HCT116 (cell line): ENCODE measurements at regions not wholly inside any gene's neighbourhood (a gene's known extent, or its start where the extent isn't known, plus 50 kb on each side); places are given as distances from the start of the nearest gene placed in this dataset.

ENCODE experiments used
- ATAC-seq: fragments of 200-7000 bp; cut with Tn5 transposase; 2 replicates; pipeline ENCODE4 v1.9.1; 2020; ENCODE audit warnings: mild to moderate bottlenecking, moderate library complexity
- BruUV-seq: library from RNA; stranded (reverse); fragments of 400-500 nt; replicated peaks from 2 replicates; lab custom pipeline; 2021; lab: Mats Ljungman, UMichigan
- CTCF ChIA-PET: fragments of 300-600 bp; sonication (Branson Sonifier 250); formaldehyde crosslinking; loops from one replicate; lab custom pipeline; 2021; ENCODE audit warnings: antibody characterized with exemption; lab: Charles Lee
- POLR2A ChIA-PET: fragments of 300-600, 350-600 bp; sonication (Branson Sonifier 250); formaldehyde crosslinking; loops from one replicate; lab custom pipeline; 2021; ENCODE audit warnings: antibody characterized with exemption; lab: Charles Lee
- RAD21 ChIA-PET, 2 experiments: fragments of 300-600 bp; sonication (Branson Sonifier 250); formaldehyde crosslinking; loops; one replicate each; lab custom pipeline; 2023; ENCODE audit warnings: low total read pairs in 2 of 2; ENCODE audit not compliant: uncharacterized antibody in 2 of 2, unreplicated experiment in 2 of 2, low non-redundant PET in 1 of 2; lab: Charles Lee
- DNase-seq: peaks from one replicate; pipeline ENCODE4 v3.0.0-alpha.2; 2010; ENCODE audit warnings: low read depth, low spot score
- H2AFZ ChIP-seq: fragments of 200-600 bp; shearing (Covaris generic), sonication (generic); 2 replicates; pipeline ENCODE4 v1.6.1; 2017; ENCODE audit warnings: low read depth, mixed run types, mixed read lengths, antibody characterized with exemption, low read length; ENCODE audit not compliant: poor library complexity, severe bottlenecking
- H3K27ac ChIP-seq: 2 replicates; pipeline ENCODE4 v1.5.1; 2012; ENCODE audit warnings: low read depth, low read length
- H3K27me3 ChIP-seq: fragments of 200-600 bp; sonication (generic); 2 replicates; pipeline ENCODE4 v1.6.1; 2016; ENCODE audit warnings: mixed run types, low read length, mixed read lengths; ENCODE audit not compliant: insufficient read depth
- H3K36me3 ChIP-seq, 2 experiments: fragments of 200-500 bp in 1 of 2; fragments of 200-600 bp in 1 of 2; sonication (Bioruptor generic) in 1 of 2; sonication (generic) in 1 of 2; 2 replicates each; pipeline versions ENCODE4 v1.5.1 to v1.6.1; 2014 to 2016; ENCODE audit warnings: low read length in 2 of 2, inconsistent platforms in 1 of 2, mixed read lengths in 1 of 2, mixed run types in 1 of 2; ENCODE audit not compliant: insufficient read depth in 2 of 2, control insufficient read depth in 1 of 2
- H3K4me1 ChIP-seq, 2 experiments: fragments of 200-600 bp in 1 of 2; sonication (generic) in 1 of 2; 2 replicates each; pipeline versions ENCODE4 v1.5.1 to v1.6.1; 2012 to 2017; ENCODE audit warnings: low read length in 2 of 2, inconsistent platforms in 1 of 2, mild to moderate bottlenecking in 1 of 2, mixed read lengths in 1 of 2, mixed run types in 1 of 2, moderate library complexity in 1 of 2; ENCODE audit not compliant: insufficient read depth in 2 of 2, control insufficient read depth in 1 of 2
- H3K4me2 ChIP-seq: fragments of 200-600 bp; sonication (generic); 2 replicates; pipeline ENCODE4 v1.6.1; 2017; ENCODE audit warnings: mixed run types, low read length, mixed read lengths
- H3K4me3 ChIP-seq, 2 experiments: fragments of 200-600 bp in 1 of 2; sonication (generic) in 1 of 2; replicated peaks in 1 of 2; 2 replicates each; pipeline ENCODE4 v1.5.1; 2011 to 2016; ENCODE audit warnings: low read length in 2 of 2, control low read depth in 1 of 2, low read depth in 1 of 2, mild to moderate bottlenecking in 1 of 2, mixed read lengths in 1 of 2, mixed run types in 1 of 2
- H3K79me2 ChIP-seq: fragments of 200-600 bp; sonication (generic); 2 replicates; pipeline ENCODE4 v1.6.1; 2017; ENCODE audit warnings: mild to moderate bottlenecking, mixed run types, low read length, moderate library complexity, mixed read lengths; ENCODE audit not compliant: insufficient read depth
- H3K9ac ChIP-seq: fragments of 200-600 bp; sonication (generic); 2 replicates; pipeline ENCODE4 v1.6.1; 2016; ENCODE audit warnings: low read length, mixed read lengths
- H3K9me2 ChIP-seq: fragments of 200-600 bp; sonication (generic), shearing (Covaris generic); 2 replicates; pipeline ENCODE4 v1.6.1; 2017; ENCODE audit warnings: mixed run types, mild to moderate bottlenecking, moderate library complexity; ENCODE audit not compliant: insufficient read depth
- H3K9me3 ChIP-seq, 2 experiments: fragments of 200-500 bp in 1 of 2; fragments of 200-600 bp in 1 of 2; sonication (Bioruptor generic) in 1 of 2; sonication (generic) in 1 of 2; 2 replicates each; pipeline ENCODE4 v1.6.1; 2014 to 2017; ENCODE audit warnings: low read length in 2 of 2, mixed read lengths in 2 of 2, inconsistent platforms in 1 of 2, low read depth in 1 of 2, mild to moderate bottlenecking in 1 of 2, mixed run types in 1 of 2, moderate library complexity in 1 of 2; ENCODE audit not compliant: control insufficient read depth in 1 of 2, insufficient read depth in 1 of 2
- H4K20me1 ChIP-seq: fragments of 200-600 bp; sonication (generic), shearing (Covaris generic); 2 replicates; pipeline ENCODE4 v1.6.1; 2017; ENCODE audit warnings: mixed run types, mild to moderate bottlenecking, moderate library complexity; ENCODE audit not compliant: insufficient read depth
- CTCF ChIP-seq, 3 experiments: fragments of 200-600 bp in 1 of 3; sonication (generic) in 1 of 3; IDR thresholded peaks in 2 of 3; conservative IDR thresholded peaks in 1 of 3; 2 replicates each; pipeline ENCODE4 v1.5.1; 2012 to 2017; ENCODE audit warnings: low read depth in 2 of 3, low read length in 2 of 3, antibody characterized with exemption in 1 of 3, borderline replicate concordance in 1 of 3, control low read depth in 1 of 3, mild to moderate bottlenecking in 1 of 3, mixed read lengths in 1 of 3, mixed run types in 1 of 3, moderate library complexity in 1 of 3; ENCODE audit not compliant: insufficient read depth in 1 of 3
- EZH2phosphoT487 ChIP-seq: fragments of 200-600 bp; IDR thresholded peaks from 2 replicates; pipeline ENCODE4 v1.6.1; 2018; ENCODE audit warnings: antibody characterized with exemption, borderline replicate concordance
- MAX ChIP-seq: IDR thresholded peaks from 2 replicates; pipeline ENCODE4 v1.6.1; 2012
- POLR2AphosphoS5 ChIP-seq: IDR thresholded peaks from 2 replicates; pipeline ENCODE4 v1.6.1; 2011; ENCODE audit warnings: mild to moderate bottlenecking, low read depth, low read length, moderate library complexity
- REST ChIP-seq: IDR thresholded peaks from 2 replicates; pipeline ENCODE4 v1.6.1; 2012; ENCODE audit warnings: low read depth
- SIN3A ChIP-seq: IDR thresholded peaks from 2 replicates; pipeline ENCODE4 v1.6.1; 2012; ENCODE audit warnings: low read depth
- ZNF274 ChIP-seq: fragments of 200-500 bp; sonication (Bioruptor generic); IDR thresholded peaks from 2 replicates; pipeline ENCODE4 v1.6.1; 2014; ENCODE audit warnings: mild to moderate bottlenecking, low read depth, low read length, inconsistent platforms
- intact Hi-C: fragments of 100-400 bp; cut with micrococcal nuclease; formaldehyde crosslinking; loops from 2 replicates; pipeline ENCODE4 v1.10.0; 2022

GRCh38 chr11:127070808-127071207 is 70.2 kb upstream of the KIRREL3 start:
- no peaks in the 10 kb centered on the region for H3K79me2 ChIP-seq
- ChIA-PET POLR2A (no interaction called here), RAD21 (no interaction called here), CTCF (no interaction called here)
- H4K20me1 ChIP-seq: no peaks in the 10 kb centered on the region
- H3K4me1 ChIP-seq: no peaks in the 10 kb centered on the region
- no peak overlapping the region for H3K4me3 ChIP-seq
- H3K36me3 ChIP-seq: no peaks in the 10 kb centered on the region
- peaks cover 0 to 3% of the 10 kb centered on the region in 2 experiments; a peak in 1 of 4 replicates for H3K9me3 ChIP-seq
- H3K27ac ChIP-seq: no peak overlapping the region
- H3K9me2 ChIP-seq: no peaks in the 10 kb centered on the region
- H3K4me2 ChIP-seq: no peak overlapping the region
- intact Hi-C loops: no loop called here
- no peaks in the 10 kb centered on the region for H3K27me3 ChIP-seq
- no peak overlapping the region for H2AFZ ChIP-seq
- ATAC-seq: no peak
- DNase-seq: no peak
- TF ChIP-seq SIN3A (no peak), EZH2phosphoT487 (no peak), POLR2AphosphoS5 (no peak), REST (no peak), MAX (no peak), CTCF (IDR thresholded peaks at IDR 0.05 in 2 of 3, conservative IDR thresholded peaks at IDR 0.05 in 1 of 3; ENCODE audit: borderline replicate concordance in 1 of 3, insufficient read depth in 1 of 3, low read depth in 2 of 3, low read length in 2 of 3) (no peak), ZNF274 (no peak)
- no TSS peak for BruUV-seq
- H3K9ac ChIP-seq: no peak overlapping the region
